Colonic mucosa (tissue), 4 donors: ENCODE measurements at regions not wholly inside any gene's neighbourhood (a gene's known extent, or its start where the extent isn't known, plus 50 kb on each side); places are given as distances from the start of the nearest gene placed in this dataset.

Source experiments
- DNase-seq: peaks from one replicate; pipeline ENCODE4 v3.0.0-alpha.2; 2020
- H3K27ac ChIP-seq: fragments of 200-600 bp; one replicate; pipeline ENCODE4 v1.8.0; 2021
- H3K27me3 ChIP-seq: fragments of 200-600 bp; one replicate; pipeline ENCODE4 v1.8.0; 2021
- H3K36me3 ChIP-seq: fragments of 200-600 bp; one replicate; pipeline ENCODE4 v1.8.0; 2021
- H3K4me1 ChIP-seq: fragments of 200-600 bp; one replicate; pipeline ENCODE4 v1.8.0; 2021; ENCODE audit warnings: mild to moderate bottlenecking
- H3K4me3 ChIP-seq: fragments of 200-600 bp; one replicate; pipeline ENCODE4 v1.8.0; 2021
- H3K9ac ChIP-seq, 2 donors: one replicate each; pipeline ENCODE4 v1.7.0; 2013; ENCODE audit warnings: control low read depth in 2 of 2, low read depth in 2 of 2, low read length in 2 of 2
- H3K9me3 ChIP-seq: fragments of 200-600 bp; one replicate; pipeline ENCODE4 v1.8.0; 2021
- intact Hi-C: fragments of 100-400 bp; cut with DNase I; formaldehyde crosslinking; loops from one replicate; pipeline ENCODE4 v1.14.1; 2022
- TF ChIP-seq, protein P1 (sequence below): fragments of 200-600 bp; IDR thresholded peaks from one replicate; pipeline ENCODE4 v1.8.0; 2022; ENCODE audit warnings: antibody characterized with exemption, mild to moderate bottlenecking
- donor health status: healthy.
- donor health status: DM: no; HTN: no; CAD: no.
- donor health status: DM: no; HTN: no; CAD: no.

DNA sequence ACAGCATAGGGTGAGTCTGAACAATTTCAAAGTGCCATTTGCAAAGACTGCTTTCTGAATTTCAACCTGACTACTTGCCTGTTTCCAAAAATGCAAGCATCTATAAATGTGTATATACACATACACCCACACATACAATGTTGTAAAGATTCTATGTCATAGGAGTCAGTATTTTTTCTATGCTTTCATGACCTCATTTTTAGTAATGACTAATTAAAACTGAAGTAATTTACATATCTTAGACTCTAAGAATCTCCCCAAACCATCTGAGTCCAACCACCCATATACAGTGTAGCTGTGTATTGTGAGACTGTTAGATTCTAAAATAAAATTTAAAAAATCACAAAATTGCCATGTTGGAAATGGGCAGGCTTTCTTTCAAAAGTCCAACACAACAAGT, 162.0 kb upstream of the STK17B start:
- H3K4me3 ChIP-seq, result no peak overlapping the region
- TF ChIP-seq, protein P1, sequence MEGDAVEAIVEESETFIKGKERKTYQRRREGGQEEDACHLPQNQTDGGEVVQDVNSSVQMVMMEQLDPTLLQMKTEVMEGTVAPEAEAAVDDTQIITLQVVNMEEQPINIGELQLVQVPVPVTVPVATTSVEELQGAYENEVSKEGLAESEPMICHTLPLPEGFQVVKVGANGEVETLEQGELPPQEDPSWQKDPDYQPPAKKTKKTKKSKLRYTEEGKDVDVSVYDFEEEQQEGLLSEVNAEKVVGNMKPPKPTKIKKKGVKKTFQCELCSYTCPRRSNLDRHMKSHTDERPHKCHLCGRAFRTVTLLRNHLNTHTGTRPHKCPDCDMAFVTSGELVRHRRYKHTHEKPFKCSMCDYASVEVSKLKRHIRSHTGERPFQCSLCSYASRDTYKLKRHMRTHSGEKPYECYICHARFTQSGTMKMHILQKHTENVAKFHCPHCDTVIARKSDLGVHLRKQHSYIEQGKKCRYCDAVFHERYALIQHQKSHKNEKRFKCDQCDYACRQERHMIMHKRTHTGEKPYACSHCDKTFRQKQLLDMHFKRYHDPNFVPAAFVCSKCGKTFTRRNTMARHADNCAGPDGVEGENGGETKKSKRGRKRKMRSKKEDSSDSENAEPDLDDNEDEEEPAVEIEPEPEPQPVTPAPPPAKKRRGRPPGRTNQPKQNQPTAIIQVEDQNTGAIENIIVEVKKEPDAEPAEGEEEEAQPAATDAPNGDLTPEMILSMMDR, result no peak
- intact Hi-C loops, result loop anchor here (5.0 kb wide), 1 partner anchor 256 kb away; no protein-coding TSS in a partner anchor
- H3K9ac ChIP-seq, result no peak overlapping the region
- H3K36me3 ChIP-seq, result no peaks in the 10 kb centered on the region
- H3K4me1 ChIP-seq, result no peaks in the 10 kb centered on the region
- H3K27ac ChIP-seq, result no peak overlapping the region
- H3K9me3 ChIP-seq, result no peaks in the 10 kb centered on the region
- H3K27me3 ChIP-seq, result no peaks in the 10 kb centered on the region
- no peak for DNase-seq

DNA sequence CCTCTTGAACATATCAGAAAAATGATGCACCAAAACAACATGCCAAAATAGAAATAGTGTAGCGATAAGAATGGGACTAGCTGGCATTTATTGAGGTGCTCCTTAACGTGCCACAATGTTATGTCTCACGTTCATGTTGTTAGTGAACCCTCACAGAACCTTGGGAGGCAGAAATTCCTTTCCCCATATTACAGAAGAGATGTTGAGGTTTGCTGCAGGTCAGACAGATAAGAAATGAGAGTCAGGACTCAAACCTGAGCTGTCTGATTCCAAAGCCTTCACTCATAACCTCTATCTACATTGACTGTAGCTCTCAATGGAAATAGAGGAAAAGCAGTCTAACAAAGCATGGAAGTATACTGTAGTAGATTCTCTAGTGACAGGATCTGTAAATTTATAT, 163.3 kb upstream of the STK17B start:
- H3K9me3 ChIP-seq, result no peaks in the 10 kb centered on the region
- intact Hi-C loops, result loop anchor here (5.0 kb wide), 2 partner anchors 32 to 257 kb away; no protein-coding TSS in a partner anchor
- DNase-seq, result no peak
- H3K36me3 ChIP-seq, result no peaks in the 10 kb centered on the region
- TF ChIP-seq, protein P1, result no peak
- no peak overlapping the region for H3K27ac ChIP-seq
- H3K27me3 ChIP-seq, result no peaks in the 10 kb centered on the region
- H3K4me1 ChIP-seq, result no peaks in the 10 kb centered on the region
- no peak overlapping the region for H3K9ac ChIP-seq
- H3K4me3 ChIP-seq, result no peak overlapping the region

DNA sequence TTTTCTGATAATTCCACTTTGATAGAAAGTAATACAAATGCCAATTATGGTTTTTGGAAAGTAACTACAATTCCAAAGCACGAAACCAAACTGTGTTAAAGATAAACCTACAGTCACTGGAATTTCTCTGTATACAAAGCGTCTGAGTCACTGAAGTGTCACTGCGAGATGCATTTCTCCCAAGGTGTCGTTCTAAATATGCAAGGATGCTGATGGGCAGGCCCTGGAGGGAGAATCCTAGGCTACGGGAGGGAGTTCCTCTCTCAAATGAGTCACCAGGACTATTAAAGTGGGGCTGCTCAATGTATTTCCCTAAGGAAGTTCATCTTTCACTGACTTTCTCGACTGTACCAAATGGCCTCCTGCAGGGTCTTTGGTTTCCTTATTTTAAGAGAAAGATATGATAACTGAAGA, 163.8 kb upstream of the STK17B start:
- Histone ChIP-seq H3K27ac (no peak overlapping the region), H3K4me1 (no peaks in the 10 kb centered on the region), H3K27me3 (no peaks in the 10 kb centered on the region), H3K9me3 (no peaks in the 10 kb centered on the region), H3K36me3 (no peaks in the 10 kb centered on the region), H3K9ac (no peak overlapping the region), H3K4me3 (no peak overlapping the region)
- intact Hi-C loops, result loop anchor here (5.0 kb wide), 1 partner anchor 33 kb away; no protein-coding TSS in a partner anchor
- TF ChIP-seq, protein P1, result no peak
- no peak for DNase-seq

DNA sequence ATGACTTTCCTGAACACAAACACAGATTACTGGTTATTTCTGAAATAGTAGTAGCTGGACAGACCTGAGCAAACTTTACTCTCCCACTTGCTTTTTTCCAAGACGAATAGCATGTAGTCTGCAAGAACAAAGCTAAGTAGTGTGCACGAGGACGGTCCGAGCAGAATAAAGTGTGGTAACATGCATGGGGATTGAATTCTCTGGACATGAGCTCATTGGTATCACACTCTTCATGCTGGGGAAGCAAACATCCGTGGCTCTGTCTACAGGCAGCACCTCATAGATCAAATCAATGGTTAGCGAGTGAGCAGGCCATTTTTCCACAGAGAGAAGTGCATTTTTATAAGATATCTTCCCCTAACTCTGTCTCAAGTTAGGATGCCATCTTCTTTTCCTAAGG, 164.8 kb upstream of the STK17B start:
- Histone ChIP-seq H3K27ac (no peak overlapping the region), H3K4me3 (no peak overlapping the region), H3K9ac (no peak overlapping the region), H3K9me3 (no peaks in the 10 kb centered on the region), H3K27me3 (no peaks in the 10 kb centered on the region), H3K4me1 (no peaks in the 10 kb centered on the region), H3K36me3 (no peaks in the 10 kb centered on the region)
- no peak for DNase-seq
- intact Hi-C loops, result loop anchor here (5.0 kb wide), 1 partner anchor 34 kb away; no protein-coding TSS in a partner anchor
- TF ChIP-seq, protein P1, result no peak

DNA sequence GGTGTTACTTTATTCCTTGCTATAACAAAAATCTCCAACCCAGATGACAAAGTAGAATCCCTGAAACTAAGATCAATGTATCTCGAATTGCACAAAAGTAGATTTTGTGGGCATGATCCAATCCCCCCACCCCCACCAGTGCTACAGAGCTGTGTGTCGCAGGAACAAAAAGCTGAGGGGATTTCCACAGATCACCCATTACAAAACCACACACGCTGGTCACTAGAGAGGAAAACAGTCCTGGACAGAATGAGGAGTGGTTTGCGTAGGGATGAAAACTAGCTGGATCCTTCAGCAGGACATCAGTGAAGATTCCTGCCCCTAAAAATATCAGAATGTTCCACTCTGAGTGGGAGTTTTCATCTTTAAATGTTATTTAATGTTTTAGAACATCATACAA, 165.3 kb upstream of the STK17B start:
- TF ChIP-seq, protein P1, result no peak
- intact Hi-C loops, result loop anchor here (5.0 kb wide), 1 partner anchor 34 kb away; no protein-coding TSS in a partner anchor
- H3K4me3 ChIP-seq, result no peak overlapping the region
- no peaks in the 10 kb centered on the region for H3K4me1 ChIP-seq
- no peaks in the 10 kb centered on the region for H3K36me3 ChIP-seq
- H3K27ac ChIP-seq, result no peak overlapping the region
- H3K9ac ChIP-seq, result no peak overlapping the region
- H3K27me3 ChIP-seq, result no peaks in the 10 kb centered on the region
- no peaks in the 10 kb centered on the region for H3K9me3 ChIP-seq
- DNase-seq, result no peak
